ENCODE measurements at regions not wholly inside any gene's neighbourhood (a gene's known extent, or its start where the extent isn't known, plus 50 kb on each side); places are given as distances from the start of the nearest gene placed in this dataset.

DNA sequence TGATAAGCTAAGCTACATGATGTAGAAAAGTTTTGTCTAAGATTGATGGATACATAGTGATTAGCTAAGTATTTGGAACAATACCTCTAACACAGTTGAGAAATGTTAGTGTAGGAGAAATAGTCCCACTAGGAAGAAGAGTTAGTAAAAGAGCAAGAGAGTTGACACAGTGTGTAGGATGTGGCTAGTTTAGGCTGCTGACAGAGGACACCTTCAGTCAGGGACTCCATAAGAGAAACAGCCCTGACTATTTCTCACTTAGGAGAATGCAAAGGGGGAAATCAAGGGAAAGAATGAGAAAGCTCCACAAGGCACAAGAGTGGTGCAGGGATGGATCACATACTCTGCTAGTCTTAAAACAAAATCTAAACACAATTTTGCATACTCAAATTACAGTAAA lies 613.7 kb downstream of the SLC16A7 start:
- H3K9ac ChIP-seq (ENCODE audit: insufficient read depth in 1 of 2, low read depth in 2 of 2, low read length in 2 of 2), result 0 out of 4 replicates have a peak overlapping the region, but pooled peaks of 1 of the 2 experiments have one; percentile 17
- H3K9me1 ChIP-seq (ENCODE audit: control insufficient read depth, insufficient read depth, low read length), result no peaks in the 10 kb centered on the region
- ATAC-seq (peak; percentile 85), DNase-seq (ENCODE audit: extremely low read depth in 1 of 4, low spot score in 3 of 4) (peak in 1 of 4 experiments; percentile 6), FAIRE-seq (peak; percentile 75)
- intact Hi-C loops (cut with micrococcal nuclease), result loop anchor here (5.0 kb wide), 2 partner anchors 33 to 72 kb away; no protein-coding TSS in a partner anchor
- BruUV-seq (replicated peaks), result no TSS peak
- ChIA-PET POLR2A (no interaction called here), CTCF (ENCODE audit: low intra/inter-chr PET ratio) (no interaction called here)
- no peaks in the 10 kb centered on the region for H3K27me3 ChIP-seq (ENCODE audit: control insufficient read depth in 2 of 2, insufficient read depth in 2 of 2, low read length in 2 of 2)
- H3K4me1 ChIP-seq (replicated peaks in 1 of 2; ENCODE audit: control insufficient read depth in 2 of 2, insufficient read depth in 2 of 2, low read length in 2 of 2), result peaks cover 0 to 3% of the 10 kb centered on the region in 2 experiments; a peak in 1 of 5 replicates
- H3K4me2 ChIP-seq (ENCODE audit: insufficient read depth, low read length), result peak overlapping the region; percentile 20; the same call in 1 of the 2 replicates
- TF ChIP-seq GATAD2A (IDR thresholded peaks at IDR 0.05) (0 out of 2 replicates have a peak, but pooled peaks have one; percentile 25), SPI1 (IDR thresholded peaks at IDR 0.05; ENCODE audit: borderline replicate concordance, low read depth, low read length) (no peak), EHMT2 (IDR thresholded peaks at IDR 0.05) (0 out of 2 replicates have a peak, but pooled peaks have one; percentile 18), POLR3G (IDR thresholded peaks at IDR 0.05; ENCODE audit: extremely low read depth, insufficient read length, insufficient replicate concordance) (no peak), ZNF175 (CRISPR knock-in tag; IDR thresholded peaks at IDR 0.05; ENCODE audit: low read depth) (no peak), HIVEP1 (CRISPR knock-in tag; IDR thresholded peaks at IDR 0.05) (no peak), FOXP1 (CRISPR knock-in tag; IDR thresholded peaks at IDR 0.05) (no peak), PRPF4 (IDR thresholded peaks at IDR 0.05; ENCODE audit: insufficient read depth, low read depth, low read length, poor library complexity, severe bottlenecking) (no peak), TBP (optimal IDR thresholded peaks at IDR 0.05; ENCODE audit: low read depth, low read length) (no peak), YY1 (IDR thresholded peaks at IDR 0.05; ENCODE audit: borderline replicate concordance in 1 of 3, control insufficient read depth in 1 of 3, extremely low read depth in 1 of 3, insufficient read depth in 3 of 3, insufficient read length in 1 of 3, insufficient replicate concordance in 2 of 3, low read depth in 1 of 3, low read length in 2 of 3) (no peak), STAG1 (CRISPR knock-in tag; IDR thresholded peaks at IDR 0.05; ENCODE audit: borderline replicate concordance) (no peak)
- TF ChIP-seq, protein P1, sequence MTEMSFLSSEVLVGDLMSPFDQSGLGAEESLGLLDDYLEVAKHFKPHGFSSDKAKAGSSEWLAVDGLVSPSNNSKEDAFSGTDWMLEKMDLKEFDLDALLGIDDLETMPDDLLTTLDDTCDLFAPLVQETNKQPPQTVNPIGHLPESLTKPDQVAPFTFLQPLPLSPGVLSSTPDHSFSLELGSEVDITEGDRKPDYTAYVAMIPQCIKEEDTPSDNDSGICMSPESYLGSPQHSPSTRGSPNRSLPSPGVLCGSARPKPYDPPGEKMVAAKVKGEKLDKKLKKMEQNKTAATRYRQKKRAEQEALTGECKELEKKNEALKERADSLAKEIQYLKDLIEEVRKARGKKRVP (CRISPR knock-in tag; IDR thresholded peaks at IDR 0.05), result no peak
- TF ChIP-seq, protein P2, sequence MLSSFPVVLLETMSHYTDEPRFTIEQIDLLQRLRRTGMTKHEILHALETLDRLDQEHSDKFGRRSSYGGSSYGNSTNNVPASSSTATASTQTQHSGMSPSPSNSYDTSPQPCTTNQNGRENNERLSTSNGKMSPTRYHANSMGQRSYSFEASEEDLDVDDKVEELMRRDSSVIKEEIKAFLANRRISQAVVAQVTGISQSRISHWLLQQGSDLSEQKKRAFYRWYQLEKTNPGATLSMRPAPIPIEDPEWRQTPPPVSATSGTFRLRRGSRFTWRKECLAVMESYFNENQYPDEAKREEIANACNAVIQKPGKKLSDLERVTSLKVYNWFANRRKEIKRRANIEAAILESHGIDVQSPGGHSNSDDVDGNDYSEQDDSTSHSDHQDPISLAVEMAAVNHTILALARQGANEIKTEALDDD (IDR thresholded peaks at IDR 0.05), result peak; percentile 41; the same call in 1 of the 2 replicates
- no peak overlapping the region for H3K4me3 ChIP-seq
- peak overlapping the region; percentile 85 for H2AFZ ChIP-seq (ENCODE audit: low read depth, low read length)
- no peaks in the 10 kb centered on the region for H3K79me2 ChIP-seq (ENCODE audit: control insufficient read depth, insufficient read depth, low read length)
- no peaks in the 10 kb centered on the region for H3K9me3 ChIP-seq (replicated peaks; ENCODE audit: control insufficient read depth, insufficient read depth, low read depth, low read length)
- H3K36me3 ChIP-seq (ENCODE audit: control insufficient read depth, insufficient read depth, low read length), result no peaks in the 10 kb centered on the region
- in situ Hi-C loops (cut with MboI), result no loop called here
- no peaks in the 10 kb centered on the region for H4K20me1 ChIP-seq (replicated peaks; ENCODE audit: control insufficient read depth, insufficient read depth, low read length)
- H3K27ac ChIP-seq (ENCODE audit: extremely low read depth, low read depth, low read length), result 0 out of 3 replicates have a peak overlapping the region, but pooled peaks have one; percentile 5

Measured in K562 (cell line).